ENCODE measurements at regions not wholly inside any gene's neighbourhood (a gene's known extent, or its start where the extent isn't known, plus 50 kb on each side); places are given as distances from the start of the nearest gene placed in this dataset.
"Not testable (repeated sequence)": the region's sequence is repeated elsewhere in the genome, so short reads cannot be mapped to it uniquely, and the experiment has no call there.

GRCh38 chr5:84706678-84707641, 322.3 kb upstream of the EDIL3 start:
- no peak for TF ChIP-seq CTCF (IDR thresholded peaks at IDR 0.05; ENCODE audit: control insufficient read depth, extremely low read depth, insufficient read depth)
- DNase-seq (ENCODE audit: low read depth) = no peak
- H3K4me3 ChIP-seq (ENCODE audit: low read depth, low read length) = no peak overlapping the region

- DNase-seq (ENCODE audit: low read depth); H3K4me3 ChIP-seq (ENCODE audit: low read depth, low read length): not testable (repeated sequence)
Measured at GRCh38 chr5:84700545-84700944, 315.9 kb upstream of the EDIL3 start.

- no peak for DNase-seq (ENCODE audit: low read depth)
- TF ChIP-seq CTCF (IDR thresholded peaks at IDR 0.05; ENCODE audit: control insufficient read depth, extremely low read depth, insufficient read depth) = no peak
- H3K4me3 ChIP-seq (ENCODE audit: low read depth, low read length) = no peak overlapping the region
Measured at GRCh38 chr5:84696651-84697050, 312.0 kb upstream of the EDIL3 start.

- no peak overlapping the region for H3K4me3 ChIP-seq (ENCODE audit: low read depth, low read length)
- no peak for DNase-seq (ENCODE audit: low read depth)
- TF ChIP-seq CTCF (IDR thresholded peaks at IDR 0.05; ENCODE audit: control insufficient read depth, extremely low read depth, insufficient read depth) = no peak
Measured at GRCh38 chr5:84695330-84695729, 310.6 kb upstream of the EDIL3 start.

DNA sequence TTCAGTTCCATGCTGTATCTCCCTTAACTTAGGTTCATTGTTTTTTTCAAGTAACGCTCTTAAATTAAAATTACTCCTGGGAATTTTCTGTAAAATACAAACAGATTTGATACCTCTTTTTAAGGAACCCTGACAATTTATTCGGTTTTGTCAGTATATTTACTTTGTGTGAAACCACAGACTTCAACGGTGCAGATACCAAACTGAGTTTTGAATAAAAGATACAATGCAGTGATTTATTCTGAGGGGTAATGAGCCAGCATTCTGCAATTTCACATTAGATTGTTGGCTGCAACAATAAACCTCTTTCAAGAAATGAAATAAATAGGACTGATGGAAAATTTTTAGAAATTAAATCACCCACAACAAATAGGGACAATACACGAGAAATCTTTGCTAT, 308.6 kb upstream of the EDIL3 start:
- no peak overlapping the region for H3K4me3 ChIP-seq (ENCODE audit: low read depth, low read length)
- no peak for DNase-seq (ENCODE audit: low read depth)
- no peak for TF ChIP-seq CTCF (IDR thresholded peaks at IDR 0.05; ENCODE audit: control insufficient read depth, extremely low read depth, insufficient read depth)

DNA sequence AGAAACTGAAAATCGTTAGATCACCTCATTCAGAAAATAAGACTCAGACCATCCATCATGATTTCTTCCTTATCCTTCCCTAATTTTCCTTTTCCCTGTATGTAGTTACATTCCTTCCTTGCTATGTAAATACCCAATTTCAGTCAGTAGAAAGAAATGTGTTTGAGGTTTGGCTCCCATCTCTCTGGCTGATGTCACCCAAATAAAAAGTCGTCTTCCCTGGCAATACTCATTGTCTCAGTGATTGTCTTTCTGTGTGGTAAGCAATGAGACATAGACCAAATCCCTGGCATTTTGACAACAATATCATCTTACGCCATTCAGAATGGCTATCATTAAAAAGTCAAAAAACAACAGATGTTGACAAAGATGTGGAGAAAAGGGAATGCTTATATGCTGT, 303.9 kb upstream of the EDIL3 start:
- no peak overlapping the region for H3K4me3 ChIP-seq (ENCODE audit: low read depth, low read length)
- no peak for DNase-seq (ENCODE audit: low read depth)
- no peak for TF ChIP-seq CTCF (IDR thresholded peaks at IDR 0.05; ENCODE audit: control insufficient read depth, extremely low read depth, insufficient read depth)

GRCh38 chr5:84685121-84685894, 300.6 kb upstream of the EDIL3 start:
- no peak for TF ChIP-seq CTCF (IDR thresholded peaks at IDR 0.05; ENCODE audit: control insufficient read depth, extremely low read depth, insufficient read depth)
- DNase-seq (ENCODE audit: low read depth) = no peak

More at GRCh38 chr5:84685121-84685894, 300.6 kb upstream of the EDIL3 start:
- H3K4me3 ChIP-seq (ENCODE audit: low read depth, low read length) = no peak overlapping the region
